HEK293 (cell line): ENCODE measurements at regions not wholly inside any gene's neighbourhood (a gene's known extent, or its start where the extent isn't known, plus 50 kb on each side); places are given as distances from the start of the nearest gene placed in this dataset.

ENCODE experiments used
- CTCF ChIA-PET: fragments of 350-600 bp; formaldehyde crosslinking; extraction: SDS; loops from one replicate; lab custom pipeline; 2021; ENCODE audit warnings: antibody characterized with exemption; lab: Yijun Ruan, JAX
- POLR2A ChIA-PET: fragments of 300-600 bp; formaldehyde crosslinking; extraction: SDS; loops from one replicate; lab custom pipeline; 2020; ENCODE audit warnings: antibody characterized with exemption, inconsistent platforms; lab: Yijun Ruan, JAX
- H3K27ac ChIP-seq: fragments of 200-500 bp; sonication (Bioruptor generic); 2 replicates; pipeline ENCODE4 v1.5.1; 2014; ENCODE audit warnings: low read depth, low read length, control low read depth, inconsistent platforms; ENCODE audit errors: extremely low read depth
- H3K36me3 ChIP-seq, 2 experiments: fragments of 200-500 bp in 1 of 2; sonication (Bioruptor generic) in 1 of 2; 1 replicate in 1 of 2; 2 replicates in 1 of 2; pipeline ENCODE4 v1.5.1; 2014 to 2017; ENCODE audit warnings: inconsistent platforms in 2 of 2, low read length in 2 of 2; ENCODE audit not compliant: control insufficient read depth in 2 of 2, insufficient read depth in 1 of 2
- H3K4me1 ChIP-seq: fragments of 200-500 bp; sonication (Bioruptor generic); 2 replicates; pipeline ENCODE4 v1.5.1; 2014; ENCODE audit warnings: mild to moderate bottlenecking, low read length, inconsistent platforms; ENCODE audit not compliant: control insufficient read depth, insufficient read depth
- H3K4me3 ChIP-seq: 2 replicates; pipeline ENCODE4 v1.5.1; 2011; ENCODE audit warnings: low read depth, mild to moderate bottlenecking, control low read depth, low read length, moderate library complexity
- H3K9me3 ChIP-seq: fragments of 200-500 bp; sonication (Bioruptor generic); 2 replicates; pipeline ENCODE4 v1.5.1; 2014; ENCODE audit warnings: low read depth, low read length, inconsistent platforms; ENCODE audit not compliant: control insufficient read depth, insufficient read depth
- ELK4 ChIP-seq: IDR thresholded peaks from 2 replicates; pipeline ENCODE4 v1.6.1; 2011; ENCODE audit warnings: mild to moderate bottlenecking, low read depth, low read length, borderline replicate concordance
- HOXA7 ChIP-seq: sonication (generic); formaldehyde crosslinking; IDR thresholded peaks from 2 replicates; pipeline ENCODE4 v1.8.1; 2022; ENCODE audit warnings: missing genetic modification reagents, borderline replicate concordance
- KLF1 ChIP-seq: fragments of 450-650 bp; formaldehyde crosslinking; IDR thresholded peaks from 2 replicates; pipeline ENCODE4 v1.5.1; 2016; ENCODE audit warnings: missing biosample characterization, missing genetic modification characterization
- MYNN ChIP-seq: fragments of 450-650 bp; formaldehyde crosslinking; IDR thresholded peaks from 2 replicates; pipeline ENCODE4 v1.5.1; 2016; ENCODE audit warnings: missing biosample characterization, missing genetic modification characterization, borderline replicate concordance
- SCRT1 ChIP-seq: fragments of 450-650 bp; formaldehyde crosslinking; IDR thresholded peaks from 2 replicates; pipeline ENCODE4 v1.5.1; 2016; ENCODE audit warnings: missing biosample characterization, missing genetic modification characterization, borderline replicate concordance
- SP7 ChIP-seq: fragments of 450-650 bp; formaldehyde crosslinking; IDR thresholded peaks from 2 replicates; pipeline ENCODE4 v1.5.1; 2016; ENCODE audit warnings: missing biosample characterization, missing genetic modification characterization
- ZBTB1 ChIP-seq: fragments of 450-650 bp; formaldehyde crosslinking; IDR thresholded peaks from 2 replicates; pipeline ENCODE4 v1.5.1; 2016; ENCODE audit warnings: missing biosample characterization, missing genetic modification characterization
- ZBTB17 ChIP-seq: fragments of 450-650 bp; formaldehyde crosslinking; IDR thresholded peaks from 2 replicates; pipeline ENCODE4 v1.5.1; 2016; ENCODE audit warnings: missing biosample characterization, missing genetic modification characterization
- ZFHX2 ChIP-seq: fragments of 450-650 bp; formaldehyde crosslinking; conservative IDR thresholded peaks from 2 replicates; pipeline ENCODE4 v1.5.1; 2016; ENCODE audit warnings: missing biosample characterization, missing genetic modification characterization
- ZFP69B ChIP-seq: fragments of 450-650 bp; formaldehyde crosslinking; IDR thresholded peaks from 2 replicates; pipeline ENCODE4 v1.5.1; 2016; ENCODE audit warnings: missing biosample characterization, missing genetic modification characterization
- ZNF148 ChIP-seq: fragments of 450-650 bp; formaldehyde crosslinking; IDR thresholded peaks from 2 replicates; pipeline ENCODE4 v1.5.0; 2017; ENCODE audit warnings: missing biosample characterization, missing genetic modification characterization, borderline replicate concordance
- ZNF19 ChIP-seq: fragments of 450-650 bp; formaldehyde crosslinking; IDR thresholded peaks from 2 replicates; pipeline ENCODE4; 2016; ENCODE audit warnings: missing biosample characterization, missing genetic modification characterization, low read depth
- ZNF280C ChIP-seq: fragments of 450-650 bp; formaldehyde crosslinking; IDR thresholded peaks from 2 replicates; pipeline ENCODE4 v1.5.1; 2016; ENCODE audit warnings: missing biosample characterization, missing genetic modification characterization
- ZNF404 ChIP-seq: fragments of 450-650 bp; formaldehyde crosslinking; IDR thresholded peaks from 2 replicates; pipeline ENCODE4 v1.5.1; 2017; ENCODE audit warnings: missing biosample characterization, missing genetic modification characterization
- ZNF416 ChIP-seq: fragments of 450-650 bp; formaldehyde crosslinking; IDR thresholded peaks from 2 replicates; pipeline ENCODE4 v1.5.1; 2016; ENCODE audit warnings: missing biosample characterization, missing genetic modification characterization
- ZNF426 ChIP-seq: fragments of 450-650 bp; formaldehyde crosslinking; IDR thresholded peaks from 2 replicates; pipeline ENCODE4 v1.5.1; 2017; ENCODE audit warnings: missing biosample characterization, missing genetic modification characterization, mild to moderate bottlenecking, inconsistent platforms, moderate library complexity
- ZNF510 ChIP-seq: fragments of 450-650 bp; formaldehyde crosslinking; IDR thresholded peaks from 2 replicates; pipeline ENCODE4 v1.5.1; 2018; ENCODE audit warnings: mild to moderate bottlenecking, missing genetic modification characterization, missing biosample characterization; ENCODE audit not compliant: insufficient replicate concordance
- ZNF521 ChIP-seq: fragments of 450-650 bp; formaldehyde crosslinking; IDR thresholded peaks from 2 replicates; pipeline ENCODE4 v1.5.1; 2017; ENCODE audit warnings: missing biosample characterization, mild to moderate bottlenecking, missing genetic modification characterization
- ZNF555 ChIP-seq: fragments of 450-650 bp; formaldehyde crosslinking; conservative IDR thresholded peaks from 2 replicates; pipeline ENCODE4 v1.5.1; 2017; ENCODE audit warnings: missing biosample characterization, mild to moderate bottlenecking, missing genetic modification characterization, inconsistent platforms
- ZNF596 ChIP-seq: fragments of 450-650 bp; IDR thresholded peaks from 2 replicates; pipeline ENCODE4 v1.5.0; 2018; ENCODE audit warnings: missing biosample characterization, mild to moderate bottlenecking, missing genetic modification characterization, moderate library complexity
- ZSCAN16 ChIP-seq: fragments of 450-650 bp; formaldehyde crosslinking; IDR thresholded peaks from 2 replicates; pipeline ENCODE4 v1.5.1; 2016; ENCODE audit warnings: missing biosample characterization, missing genetic modification characterization
- TF ChIP-seq, protein P1 (sequence below): fragments of 450-650 bp; formaldehyde crosslinking; IDR thresholded peaks from 2 replicates; pipeline ENCODE4 v1.5.1; 2016; ENCODE audit warnings: missing biosample characterization, missing genetic modification characterization
- TF ChIP-seq, protein P2 (sequence below): sonication (generic); formaldehyde crosslinking; IDR thresholded peaks from 2 replicates; pipeline ENCODE4 v1.8.1; 2022; ENCODE audit warnings: mild to moderate bottlenecking, moderate library complexity, missing genetic modification reagents
- TF ChIP-seq, protein P3 (sequence below): fragments of 450-650 bp; formaldehyde crosslinking; IDR thresholded peaks from 2 replicates; pipeline ENCODE4 v1.5.1; 2017; ENCODE audit warnings: missing biosample characterization, missing genetic modification characterization
- TF ChIP-seq, protein P4 (sequence below): fragments of 450-650 bp; formaldehyde crosslinking; IDR thresholded peaks from 2 replicates; pipeline ENCODE4 v1.5.1; 2016; ENCODE audit warnings: missing biosample characterization, missing genetic modification characterization

DNA sequence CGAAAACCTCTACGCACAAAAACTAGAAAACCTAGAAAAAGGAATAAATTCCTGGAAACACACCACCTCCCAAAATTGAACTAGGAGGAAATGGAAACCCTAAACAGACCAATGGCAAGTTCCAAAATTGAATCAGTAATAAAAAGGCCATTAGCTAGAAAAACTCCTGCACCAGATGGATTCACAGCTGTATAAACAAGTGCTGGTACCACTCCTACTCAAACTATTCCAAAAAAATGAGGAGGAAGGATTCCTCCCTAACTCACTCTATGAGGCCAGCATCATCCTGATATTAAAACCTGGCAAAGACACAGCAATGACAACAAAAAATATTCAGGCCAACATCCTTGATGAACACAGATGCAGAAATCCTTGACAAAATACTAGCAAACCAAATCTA, 228.2 kb downstream of the CHRM2 start:
- CTCF ChIA-PET: interaction anchor here (0.7 kb wide), 1 partner anchor 367 kb away, joined by 4 read pairs; no protein-coding TSS in a partner anchor
- Histone ChIP-seq H3K9me3 (no peaks in the 10 kb centered on the region), H3K4me1 (no peaks in the 10 kb centered on the region), H3K27ac (no peak overlapping the region)
- no peak for TF ChIP-seq ZFHX2 (tag by site-specific recombination)
- no peak for TF ChIP-seq ZNF416
- TF ChIP-seq ZFP69B (tag by site-specific recombination): no peak
- TF ChIP-seq ZNF555 (tag by site-specific recombination): no peak
- TF ChIP-seq MYNN: no peak
- TF ChIP-seq ZBTB1 (tag by site-specific recombination): no peak
- TF ChIP-seq ZSCAN16: no peak
- TF ChIP-seq, protein P1, sequence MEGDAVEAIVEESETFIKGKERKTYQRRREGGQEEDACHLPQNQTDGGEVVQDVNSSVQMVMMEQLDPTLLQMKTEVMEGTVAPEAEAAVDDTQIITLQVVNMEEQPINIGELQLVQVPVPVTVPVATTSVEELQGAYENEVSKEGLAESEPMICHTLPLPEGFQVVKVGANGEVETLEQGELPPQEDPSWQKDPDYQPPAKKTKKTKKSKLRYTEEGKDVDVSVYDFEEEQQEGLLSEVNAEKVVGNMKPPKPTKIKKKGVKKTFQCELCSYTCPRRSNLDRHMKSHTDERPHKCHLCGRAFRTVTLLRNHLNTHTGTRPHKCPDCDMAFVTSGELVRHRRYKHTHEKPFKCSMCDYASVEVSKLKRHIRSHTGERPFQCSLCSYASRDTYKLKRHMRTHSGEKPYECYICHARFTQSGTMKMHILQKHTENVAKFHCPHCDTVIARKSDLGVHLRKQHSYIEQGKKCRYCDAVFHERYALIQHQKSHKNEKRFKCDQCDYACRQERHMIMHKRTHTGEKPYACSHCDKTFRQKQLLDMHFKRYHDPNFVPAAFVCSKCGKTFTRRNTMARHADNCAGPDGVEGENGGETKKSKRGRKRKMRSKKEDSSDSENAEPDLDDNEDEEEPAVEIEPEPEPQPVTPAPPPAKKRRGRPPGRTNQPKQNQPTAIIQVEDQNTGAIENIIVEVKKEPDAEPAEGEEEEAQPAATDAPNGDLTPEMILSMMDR (tag by site-specific recombination): no peak
- no peak for TF ChIP-seq ZNF19 (tag by site-specific recombination)
- no peak for TF ChIP-seq SCRT1 (tag by site-specific recombination)
- no peak for TF ChIP-seq KLF1 (tag by site-specific recombination)
- TF ChIP-seq, protein P2, sequence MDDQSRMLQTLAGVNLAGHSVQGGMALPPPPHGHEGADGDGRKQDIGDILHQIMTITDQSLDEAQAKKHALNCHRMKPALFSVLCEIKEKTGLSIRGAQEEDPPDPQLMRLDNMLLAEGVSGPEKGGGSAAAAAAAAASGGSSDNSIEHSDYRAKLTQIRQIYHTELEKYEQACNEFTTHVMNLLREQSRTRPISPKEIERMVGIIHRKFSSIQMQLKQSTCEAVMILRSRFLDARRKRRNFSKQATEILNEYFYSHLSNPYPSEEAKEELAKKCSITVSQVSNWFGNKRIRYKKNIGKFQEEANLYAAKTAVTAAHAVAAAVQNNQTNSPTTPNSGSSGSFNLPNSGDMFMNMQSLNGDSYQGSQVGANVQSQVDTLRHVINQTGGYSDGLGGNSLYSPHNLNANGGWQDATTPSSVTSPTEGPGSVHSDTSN: no peak
- no peak for TF ChIP-seq ZNF426 (tag by site-specific recombination)
- no peak for TF ChIP-seq ZNF596 (tag by site-specific recombination)
- TF ChIP-seq ZNF148 (tag by site-specific recombination): no peak
- no peak for TF ChIP-seq SP7 (tag by site-specific recombination)
- TF ChIP-seq, all 188 proteins: peak for 0
- POLR2A ChIA-PET: no interaction called here
- H3K4me3 ChIP-seq: no peak overlapping the region
- H3K36me3 ChIP-seq: no peaks in the 10 kb centered on the region

- POLR2A ChIA-PET: no interaction called here
- no peak overlapping the region for H3K27ac ChIP-seq
- CTCF ChIA-PET: interaction anchor here (0.6 to 1.4 kb wide), 2 partner anchors 445 to 498 kb away, joined by 3 read pairs; no protein-coding TSS in a partner anchor
- no peak overlapping the region for H3K4me3 ChIP-seq
- no peaks in the 10 kb centered on the region for H3K4me1 ChIP-seq
- no peaks in the 10 kb centered on the region for H3K9me3 ChIP-seq
- no peaks in the 10 kb centered on the region for H3K36me3 ChIP-seq
- TF ChIP-seq HOXA7 (no peak), ZNF510 (tag by site-specific recombination) (no peak), MYNN (no peak), ZBTB17 (tag by site-specific recombination) (no peak), ZNF280C (no peak), ZNF521 (tag by site-specific recombination) (no peak), ELK4 (no peak), ZNF404 (tag by site-specific recombination) (no peak)
- TF ChIP-seq, protein P3, sequence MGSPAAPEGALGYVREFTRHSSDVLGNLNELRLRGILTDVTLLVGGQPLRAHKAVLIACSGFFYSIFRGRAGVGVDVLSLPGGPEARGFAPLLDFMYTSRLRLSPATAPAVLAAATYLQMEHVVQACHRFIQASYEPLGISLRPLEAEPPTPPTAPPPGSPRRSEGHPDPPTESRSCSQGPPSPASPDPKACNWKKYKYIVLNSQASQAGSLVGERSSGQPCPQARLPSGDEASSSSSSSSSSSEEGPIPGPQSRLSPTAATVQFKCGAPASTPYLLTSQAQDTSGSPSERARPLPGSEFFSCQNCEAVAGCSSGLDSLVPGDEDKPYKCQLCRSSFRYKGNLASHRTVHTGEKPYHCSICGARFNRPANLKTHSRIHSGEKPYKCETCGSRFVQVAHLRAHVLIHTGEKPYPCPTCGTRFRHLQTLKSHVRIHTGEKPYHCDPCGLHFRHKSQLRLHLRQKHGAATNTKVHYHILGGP (tag by site-specific recombination): no peak
- TF ChIP-seq, protein P4, sequence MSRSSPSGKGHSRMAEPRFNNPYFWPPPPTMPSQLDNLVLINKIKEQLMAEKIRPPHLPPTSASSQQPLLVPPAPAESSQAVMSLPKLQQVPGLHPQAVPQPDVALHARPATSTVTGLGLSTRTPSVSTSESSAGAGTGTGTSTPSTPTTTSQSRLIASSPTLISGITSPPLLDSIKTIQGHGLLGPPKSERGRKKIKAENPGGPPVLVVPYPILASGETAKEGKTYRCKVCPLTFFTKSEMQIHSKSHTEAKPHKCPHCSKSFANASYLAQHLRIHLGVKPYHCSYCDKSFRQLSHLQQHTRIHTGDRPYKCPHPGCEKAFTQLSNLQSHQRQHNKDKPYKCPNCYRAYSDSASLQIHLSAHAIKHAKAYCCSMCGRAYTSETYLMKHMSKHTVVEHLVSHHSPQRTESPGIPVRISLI: no peak
Measured at GRCh38 chr7:137093198-137093597, 224.7 kb downstream of the CHRM2 start.
